Smooth muscle cell (in vitro differentiated cells): ENCODE measurements at regions not wholly inside any gene's neighbourhood (a gene's known extent, or its start where the extent isn't known, plus 50 kb on each side); places are given as distances from the start of the nearest gene placed in this dataset.

ENCODE experiments used
- DNase-seq: peaks from one replicate; lab custom pipeline; 2025; ENCODE audit not compliant: unreplicated experiment; lab: John Stamatoyannopoulos, UW
- H2AFZ ChIP-seq: fragments of 200-600 bp; sonication (generic); 2 replicates; pipeline ENCODE4 v1.6.0; 2016; ENCODE audit warnings: antibody characterized with exemption, low read depth, mild to moderate bottlenecking
- H3F3A ChIP-seq: fragments of 200-600 bp; sonication (generic); 2 replicates; pipeline ENCODE4 v1.6.0; 2017; ENCODE audit warnings: antibody characterized with exemption, low read depth
- H3K27ac ChIP-seq: fragments of 200-600 bp; sonication (generic); 2 replicates; pipeline ENCODE4 v1.5.1; 2016; ENCODE audit warnings: low read depth, mild to moderate bottlenecking
- H3K27me3 ChIP-seq: fragments of 200-600 bp; sonication (generic); 2 replicates; pipeline ENCODE4 v1.6.1; 2016; ENCODE audit warnings: low read depth, mild to moderate bottlenecking
- H3K36me3 ChIP-seq: fragments of 200-600 bp; sonication (generic); 2 replicates; pipeline ENCODE4 v1.5.1; 2016; ENCODE audit warnings: low read depth
- H3K4me1 ChIP-seq: fragments of 200-600 bp; sonication (generic); 2 replicates; pipeline ENCODE4 v1.5.1; 2016; ENCODE audit warnings: low read depth
- H3K4me2 ChIP-seq: fragments of 200-600 bp; sonication (generic); 2 replicates; pipeline ENCODE4 v1.6.0; 2016; ENCODE audit warnings: mild to moderate bottlenecking
- H3K4me3 ChIP-seq: fragments of 200-600 bp; sonication (generic); 2 replicates; pipeline ENCODE4 v1.5.1; 2016; ENCODE audit warnings: mild to moderate bottlenecking
- H3K79me2 ChIP-seq: fragments of 200-600 bp; sonication (generic); 2 replicates; pipeline ENCODE4 v1.6.0; 2016; ENCODE audit warnings: low read depth, mild to moderate bottlenecking
- H3K9ac ChIP-seq: fragments of 200-600 bp; sonication (generic); 2 replicates; pipeline ENCODE4 v1.6.0; 2016; ENCODE audit warnings: low read depth
- H3K9me3 ChIP-seq: fragments of 200-600 bp; sonication (generic); replicated peaks from 2 replicates; pipeline ENCODE4 v1.5.1; 2016; ENCODE audit warnings: low read depth
- H4K20me1 ChIP-seq: fragments of 200-600 bp; sonication (generic); 2 replicates; pipeline ENCODE4 v1.6.0; 2016; ENCODE audit warnings: low read depth
- CTCF ChIP-seq: fragments of 200-600 bp; sonication (generic); IDR thresholded peaks from 2 replicates; pipeline ENCODE4 v1.5.1; 2017; ENCODE audit warnings: borderline replicate concordance, mild to moderate bottlenecking, antibody characterized with exemption; ENCODE audit not compliant: insufficient read depth, poor library complexity, severe bottlenecking
- WGBS: methylation state at CpG from one replicate; pipeline ENCODE4 v1.1.7; 2016; ENCODE audit warnings: low lambda C conversion rate; 5-methylcytosine and 5-hydroxymethylcytosine counted together

- H2AFZ ChIP-seq, result no peak overlapping the region
- no peak overlapping the region for H3K9ac ChIP-seq
- 68% methylated on average over 8 of the region's 8 CpGs for WGBS
- no peaks in the 10 kb centered on the region for H3K79me2 ChIP-seq
- no peaks in the 10 kb centered on the region for H3F3A ChIP-seq
- no peaks in the 10 kb centered on the region for H4K20me1 ChIP-seq
- no peaks in the 10 kb centered on the region for H3K36me3 ChIP-seq
- TF ChIP-seq CTCF, result no peak
- H3K4me3 ChIP-seq, result no peak overlapping the region
- DNase-seq, result no peak
- peaks cover 5% of the 10 kb centered on the region for H3K4me1 ChIP-seq
- H3K27me3 ChIP-seq, result no peaks in the 10 kb centered on the region
- H3K27ac ChIP-seq, result no peak overlapping the region
- H3K9me3 ChIP-seq, result no peaks in the 10 kb centered on the region
- no peak overlapping the region for H3K4me2 ChIP-seq
Observed at GRCh38 chr13:71964491-71965100, 97.6 kb upstream of the DACH1 start.

GRCh38 chr13:71962735-71963134, 95.7 kb upstream of the DACH1 start:
- Histone ChIP-seq H3K4me3 (no peak overlapping the region), H2AFZ (no peak overlapping the region), H3F3A (no peaks in the 10 kb centered on the region), H3K27me3 (no peaks in the 10 kb centered on the region), H3K9ac (no peak overlapping the region), H3K79me2 (no peaks in the 10 kb centered on the region), H4K20me1 (no peaks in the 10 kb centered on the region), H3K36me3 (no peaks in the 10 kb centered on the region), H3K4me2 (no peak overlapping the region), H3K9me3 (no peaks in the 10 kb centered on the region), H3K4me1 (peaks cover 2% of the 10 kb centered on the region), H3K27ac (no peak overlapping the region)
- DNase-seq, result no peak
- no peak for TF ChIP-seq CTCF
- WGBS, result 82% methylated on average over 3 of the region's 3 CpGs

GRCh38 chr13:71962126-71962525, 95.1 kb upstream of the DACH1 start:
- no peak overlapping the region for H3K4me3 ChIP-seq
- no peak for TF ChIP-seq CTCF
- H3K36me3 ChIP-seq, result no peaks in the 10 kb centered on the region
- no peaks in the 10 kb centered on the region for H3K9me3 ChIP-seq
- no peak overlapping the region for H3K9ac ChIP-seq
- H3K4me1 ChIP-seq, result no peaks in the 10 kb centered on the region
- no peak for DNase-seq
- H4K20me1 ChIP-seq, result no peaks in the 10 kb centered on the region
- no peak overlapping the region for H3K27ac ChIP-seq
- H3K27me3 ChIP-seq, result no peaks in the 10 kb centered on the region
- H3F3A ChIP-seq, result no peaks in the 10 kb centered on the region
- 93% methylated on average over 2 of the region's 2 CpGs for WGBS
- no peaks in the 10 kb centered on the region for H3K79me2 ChIP-seq
- no peak overlapping the region for H2AFZ ChIP-seq
- H3K4me2 ChIP-seq, result no peak overlapping the region

GRCh38 chr13:71949441-71949840, 82.4 kb upstream of the DACH1 start:
- Histone ChIP-seq H3K79me2 (no peaks in the 10 kb centered on the region), H3K4me3 (no peak overlapping the region), H3K27ac (no peak overlapping the region), H3F3A (no peaks in the 10 kb centered on the region), H3K4me2 (no peak overlapping the region), H3K36me3 (no peaks in the 10 kb centered on the region), H2AFZ (no peak overlapping the region), H3K9ac (no peak overlapping the region), H4K20me1 (no peaks in the 10 kb centered on the region), H3K27me3 (no peaks in the 10 kb centered on the region), H3K9me3 (no peaks in the 10 kb centered on the region), H3K4me1 (no peaks in the 10 kb centered on the region)
- no peak for DNase-seq
- no peak for TF ChIP-seq CTCF
- WGBS, result 87% methylated on average over 2 of the region's 2 CpGs
